ENCODE measurements at regions not wholly inside any gene's neighbourhood (a gene's known extent, or its start where the extent isn't known, plus 50 kb on each side); places are given as distances from the start of the nearest gene placed in this dataset.

DNA sequence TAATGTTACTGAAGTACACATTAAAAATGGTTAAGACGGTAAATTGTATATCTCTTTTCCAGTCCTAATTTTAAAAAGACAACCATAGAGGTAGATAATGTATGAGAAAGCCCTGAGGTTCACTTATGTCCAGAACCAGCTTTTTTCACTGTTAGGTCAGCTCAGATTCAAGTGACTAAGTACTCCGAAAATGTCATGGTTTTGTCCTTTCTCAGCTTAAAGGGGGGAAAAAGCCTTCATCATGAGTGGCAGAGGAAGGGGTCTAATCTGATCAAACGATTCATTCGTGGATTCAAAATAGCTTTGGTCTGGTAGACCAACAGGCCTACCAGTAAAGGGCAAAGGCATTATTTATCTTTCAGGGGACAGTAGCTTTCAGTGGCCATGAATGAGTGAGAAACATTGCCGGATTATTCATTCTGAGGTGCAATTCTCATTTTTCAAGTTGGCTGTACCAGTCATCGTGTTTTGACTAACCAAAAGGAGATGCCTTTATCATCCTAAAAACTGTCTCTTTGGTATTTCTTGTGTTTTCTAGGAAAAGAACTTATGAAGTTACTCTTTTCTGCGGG lies 208.4 kb downstream of the HHIPL2 start:
- TF ChIP-seq RAD21 (conservative IDR thresholded peaks at IDR 0.05) (no peak), POLR2AphosphoS5 (IDR thresholded peaks at IDR 0.05) (no peak), EZH2 (IDR thresholded peaks at IDR 0.05; ENCODE audit: borderline replicate concordance, insufficient read depth, low read length, poor library complexity, severe bottlenecking) (no peak)
- TF ChIP-seq, protein P1, sequence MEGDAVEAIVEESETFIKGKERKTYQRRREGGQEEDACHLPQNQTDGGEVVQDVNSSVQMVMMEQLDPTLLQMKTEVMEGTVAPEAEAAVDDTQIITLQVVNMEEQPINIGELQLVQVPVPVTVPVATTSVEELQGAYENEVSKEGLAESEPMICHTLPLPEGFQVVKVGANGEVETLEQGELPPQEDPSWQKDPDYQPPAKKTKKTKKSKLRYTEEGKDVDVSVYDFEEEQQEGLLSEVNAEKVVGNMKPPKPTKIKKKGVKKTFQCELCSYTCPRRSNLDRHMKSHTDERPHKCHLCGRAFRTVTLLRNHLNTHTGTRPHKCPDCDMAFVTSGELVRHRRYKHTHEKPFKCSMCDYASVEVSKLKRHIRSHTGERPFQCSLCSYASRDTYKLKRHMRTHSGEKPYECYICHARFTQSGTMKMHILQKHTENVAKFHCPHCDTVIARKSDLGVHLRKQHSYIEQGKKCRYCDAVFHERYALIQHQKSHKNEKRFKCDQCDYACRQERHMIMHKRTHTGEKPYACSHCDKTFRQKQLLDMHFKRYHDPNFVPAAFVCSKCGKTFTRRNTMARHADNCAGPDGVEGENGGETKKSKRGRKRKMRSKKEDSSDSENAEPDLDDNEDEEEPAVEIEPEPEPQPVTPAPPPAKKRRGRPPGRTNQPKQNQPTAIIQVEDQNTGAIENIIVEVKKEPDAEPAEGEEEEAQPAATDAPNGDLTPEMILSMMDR (IDR thresholded peaks at IDR 0.05; ENCODE audit: poor library complexity, severe bottlenecking) = no peak

All from neural cell (in vitro differentiated cells).